IMR-90 (cell line): ENCODE measurements at regions not wholly inside any gene's neighbourhood (a gene's known extent, or its start where the extent isn't known, plus 50 kb on each side); places are given as distances from the start of the nearest gene placed in this dataset.

Experiments
- BHLHE40 ChIP-seq: fragments of 150-350 bp; IDR thresholded peaks from 2 replicates; pipeline ENCODE4 v1.6.1; 2016; ENCODE audit warnings: mild to moderate bottlenecking, low read depth, low read length
- CEBPB ChIP-seq: IDR thresholded peaks from 2 replicates; pipeline ENCODE4 v1.6.1; 2012; ENCODE audit warnings: low read depth, low read length, improper control_type of control experiment
- FOS ChIP-seq: fragments of 150-350 bp; IDR thresholded peaks from 2 replicates; pipeline ENCODE4 v1.6.1; 2016; ENCODE audit warnings: low read depth, low read length
- MAFK ChIP-seq: IDR thresholded peaks from 2 replicates; pipeline ENCODE4 v1.6.1; 2012; ENCODE audit warnings: low read depth, low read length, improper control_type of control experiment
- NFE2L2 ChIP-seq: fragments of 150-350 bp; IDR thresholded peaks from 2 replicates; pipeline ENCODE4 v1.6.1; 2016; ENCODE audit warnings: low read depth, mild to moderate bottlenecking, low read length
- POLR2A ChIP-seq: IDR thresholded peaks from 2 replicates; pipeline ENCODE4 v1.6.1; 2012; ENCODE audit warnings: mild to moderate bottlenecking, low read depth, low read length
- RCOR1 ChIP-seq: IDR thresholded peaks from 2 replicates; pipeline ENCODE4 v1.6.1; 2012; ENCODE audit warnings: mild to moderate bottlenecking, low read length, improper control_type of control experiment; ENCODE audit not compliant: insufficient replicate concordance
- RFX5 ChIP-seq: IDR thresholded peaks from 2 replicates; pipeline ENCODE4 v1.8.0; 2012; ENCODE audit warnings: low read depth, mild to moderate bottlenecking, low read length, moderate library complexity
- TF ChIP-seq, protein P1 (sequence below): conservative IDR thresholded peaks from 2 replicates; pipeline ENCODE4 v1.5.1; 2012; ENCODE audit warnings: mild to moderate bottlenecking, low read depth, low read length, improper control_type of control experiment

DNA sequence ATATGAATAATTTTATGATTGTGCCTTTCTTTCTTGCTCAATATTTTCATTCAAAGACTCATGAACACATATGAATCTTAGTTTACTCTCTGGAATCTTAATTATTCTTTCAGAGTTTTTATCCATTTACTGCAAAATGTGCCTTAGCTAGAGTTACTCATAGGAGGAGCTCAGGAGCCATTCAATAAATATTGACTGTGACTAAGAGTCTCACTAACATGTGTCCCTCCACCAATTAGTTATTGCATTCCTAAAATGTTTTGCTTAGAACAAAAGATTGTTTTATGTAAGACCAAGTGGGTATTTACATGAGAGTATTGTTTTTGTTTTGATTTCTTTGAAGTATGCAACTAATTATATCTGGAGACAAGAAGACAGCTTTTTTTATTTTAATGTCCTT lies 218.4 kb upstream of the MAST4 start:
- TF ChIP-seq MAFK (no peak), POLR2A (no peak), RFX5 (no peak), FOS (no peak), CEBPB (no peak), RCOR1 (no peak), BHLHE40 (no peak), NFE2L2 (no peak)
- TF ChIP-seq, protein P1, sequence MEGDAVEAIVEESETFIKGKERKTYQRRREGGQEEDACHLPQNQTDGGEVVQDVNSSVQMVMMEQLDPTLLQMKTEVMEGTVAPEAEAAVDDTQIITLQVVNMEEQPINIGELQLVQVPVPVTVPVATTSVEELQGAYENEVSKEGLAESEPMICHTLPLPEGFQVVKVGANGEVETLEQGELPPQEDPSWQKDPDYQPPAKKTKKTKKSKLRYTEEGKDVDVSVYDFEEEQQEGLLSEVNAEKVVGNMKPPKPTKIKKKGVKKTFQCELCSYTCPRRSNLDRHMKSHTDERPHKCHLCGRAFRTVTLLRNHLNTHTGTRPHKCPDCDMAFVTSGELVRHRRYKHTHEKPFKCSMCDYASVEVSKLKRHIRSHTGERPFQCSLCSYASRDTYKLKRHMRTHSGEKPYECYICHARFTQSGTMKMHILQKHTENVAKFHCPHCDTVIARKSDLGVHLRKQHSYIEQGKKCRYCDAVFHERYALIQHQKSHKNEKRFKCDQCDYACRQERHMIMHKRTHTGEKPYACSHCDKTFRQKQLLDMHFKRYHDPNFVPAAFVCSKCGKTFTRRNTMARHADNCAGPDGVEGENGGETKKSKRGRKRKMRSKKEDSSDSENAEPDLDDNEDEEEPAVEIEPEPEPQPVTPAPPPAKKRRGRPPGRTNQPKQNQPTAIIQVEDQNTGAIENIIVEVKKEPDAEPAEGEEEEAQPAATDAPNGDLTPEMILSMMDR, result no peak
